Stimulated activated CD4-positive, alpha-beta T cell treated with anti-CD3 and anti-CD28 coated beads, Interleukin-15, amount 100 ng/mL, for 24 hours (primary cell): ENCODE measurements at regions not wholly inside any gene's neighbourhood (a gene's known extent, or its start where the extent isn't known, plus 50 kb on each side); places are given as distances from the start of the nearest gene placed in this dataset.
"Not testable (repeated sequence)": the region's sequence is repeated elsewhere in the genome, so short reads cannot be mapped to it uniquely, and the experiment has no call there.

Source experiments
- DNase-seq: peaks from one replicate; pipeline ENCODE4 v3.0.0-alpha.2; 2020

DNA sequence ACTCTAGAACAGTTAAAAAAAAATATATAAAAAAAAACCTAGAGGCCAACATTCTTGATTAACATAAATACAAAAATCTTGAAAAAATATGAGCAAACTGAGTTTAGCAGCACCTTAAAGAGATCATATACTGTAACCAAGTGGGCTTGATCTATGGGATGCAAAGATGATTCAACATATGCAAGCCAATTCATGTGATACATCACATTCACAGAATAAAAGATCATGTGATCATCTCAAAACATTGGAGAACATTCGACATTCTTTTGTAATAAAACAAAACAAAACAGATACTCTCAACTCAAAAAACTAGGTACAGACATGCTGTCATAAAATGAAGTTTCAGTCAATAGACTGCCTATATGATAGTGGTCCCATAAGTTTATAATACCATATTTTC is 165.4 kb upstream of the NDST4 start:
- no peak for DNase-seq

GRCh38 chr4:115275615-115276014 is 162.2 kb upstream of the NDST4 start:
- no peak for DNase-seq

GRCh38 chr4:115274545-115274944 is 161.1 kb upstream of the NDST4 start:
- DNase-seq, result no peak

GRCh38 chr4:115272594-115272993 is 159.2 kb upstream of the NDST4 start:
- DNase-seq, result no peak

GRCh38 chr4:115272185-115272584 is 158.8 kb upstream of the NDST4 start:
- DNase-seq, result no peak

DNA sequence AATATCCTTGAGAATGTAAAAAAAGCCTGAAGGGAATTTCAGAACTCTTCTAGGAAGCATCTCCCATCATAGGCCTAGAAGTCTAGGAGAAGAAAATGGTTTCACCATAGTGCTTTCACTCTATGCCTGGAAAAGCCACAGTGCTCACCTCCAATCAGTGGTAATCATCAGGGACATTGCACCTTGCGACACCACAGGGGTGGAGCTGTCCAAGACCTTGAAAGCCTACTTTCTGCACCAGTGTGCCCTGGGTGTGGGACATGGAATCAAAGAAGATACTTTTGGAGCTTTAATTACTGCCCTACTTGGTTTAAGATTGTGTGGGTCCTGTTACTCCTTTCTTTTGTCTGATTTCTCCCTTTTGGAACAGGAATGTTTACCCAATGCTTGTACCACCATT is 146.8 kb upstream of the NDST4 start:
- DNase-seq, result no peak

- no peak for DNase-seq
Measured at GRCh38 chr4:115259642-115260041, 146.2 kb upstream of the NDST4 start.

- DNase-seq, result no peak
Measured at GRCh38 chr4:115249808-115250207, 136.4 kb upstream of the NDST4 start.

DNA sequence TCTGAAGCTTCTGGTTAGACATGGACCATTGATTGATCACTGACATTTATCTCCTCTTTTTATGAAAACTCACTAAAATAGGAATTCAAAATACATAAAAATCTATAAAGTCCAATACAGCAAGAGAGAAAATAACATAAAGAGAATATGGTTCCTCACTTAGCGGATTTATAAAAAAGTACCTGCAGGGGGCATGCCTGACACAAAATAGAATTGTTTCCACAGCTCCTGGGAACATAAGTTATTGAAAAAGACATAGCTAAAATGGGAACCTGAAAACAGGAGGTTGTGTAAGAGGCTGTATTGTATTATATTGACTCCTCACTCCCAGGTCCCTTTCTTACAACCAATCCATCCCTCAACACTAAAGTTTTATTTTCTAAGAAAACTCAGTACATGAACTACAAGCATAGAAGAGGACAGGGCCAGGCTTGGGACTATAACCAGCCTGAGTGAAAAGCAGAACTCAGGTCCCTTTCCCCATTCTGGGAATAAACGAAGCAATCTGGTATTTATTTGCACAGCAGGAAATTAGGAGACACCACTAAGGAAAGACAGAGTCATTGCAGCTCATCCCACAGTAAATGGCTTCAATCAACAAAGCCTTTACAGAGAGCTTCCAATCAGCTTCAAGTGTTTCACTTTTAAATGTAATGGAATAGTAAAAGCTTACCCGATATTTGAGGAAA is 121.1 kb upstream of the NDST4 start:
- DNase-seq, result no peak

DNA sequence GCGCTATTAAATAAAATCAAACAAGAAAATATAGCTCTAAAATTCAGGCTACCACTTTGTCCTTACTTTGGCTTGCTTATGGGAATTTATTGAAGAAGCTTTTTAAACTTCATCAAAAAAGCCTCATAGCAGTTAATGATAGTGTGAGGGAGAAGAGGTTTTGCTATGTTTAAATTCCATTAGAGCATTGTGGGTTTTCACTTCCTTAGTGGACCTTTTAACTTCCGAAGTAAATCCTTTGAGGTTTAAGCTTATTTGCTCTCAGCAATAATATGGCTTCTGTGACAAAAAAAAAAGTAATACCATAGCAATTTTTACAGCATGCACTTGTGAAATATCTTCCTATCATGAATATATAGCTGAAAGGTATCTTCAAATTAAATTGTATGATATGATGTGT is 120.2 kb upstream of the NDST4 start:
- DNase-seq, result no peak

DNA sequence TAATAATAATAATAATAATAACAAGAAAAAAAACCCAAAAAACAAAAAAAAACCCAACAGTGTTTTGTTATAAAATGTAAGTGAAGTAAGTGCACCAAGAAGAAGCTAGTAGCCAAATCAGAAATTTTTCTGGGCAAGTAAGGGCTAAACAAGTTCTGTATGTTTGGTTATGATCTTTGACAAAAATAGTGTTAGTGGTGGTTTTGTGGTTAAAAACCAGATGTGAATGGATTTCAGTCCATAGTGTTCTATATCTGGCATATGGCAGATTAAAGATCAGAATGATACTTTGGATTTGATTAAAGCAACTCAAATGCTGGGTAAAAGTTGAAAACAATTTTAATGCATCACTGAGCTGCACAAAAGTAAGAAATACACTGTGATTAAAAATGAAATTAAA is 116.5 kb upstream of the NDST4 start:
- no peak for DNase-seq

- no peak for DNase-seq
Measured at GRCh38 chr4:115228851-115229250, 115.4 kb upstream of the NDST4 start.

DNA sequence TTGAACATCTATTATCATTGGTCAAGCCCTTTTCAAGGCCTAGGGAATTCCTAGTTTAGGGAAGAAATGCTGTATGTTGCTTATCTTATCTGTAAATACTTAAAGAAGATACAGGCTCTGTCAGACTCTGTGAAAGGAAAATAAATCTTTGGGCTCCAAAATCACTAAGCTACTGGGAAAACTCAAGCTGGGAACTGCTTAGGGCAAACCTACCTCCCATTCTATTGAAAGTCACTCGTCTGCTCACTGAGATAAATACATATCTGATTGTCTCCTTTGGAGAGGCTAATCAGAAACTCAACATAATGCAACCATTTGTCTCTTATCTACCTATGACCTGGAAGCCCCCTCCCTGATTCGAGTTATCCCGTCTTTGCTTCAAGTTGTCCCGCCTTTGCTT is 108.6 kb upstream of the NDST4 start:
- no peak for DNase-seq

GRCh38 chr4:115219862-115220261 is 106.4 kb upstream of the NDST4 start:
- DNase-seq, result no peak

DNA sequence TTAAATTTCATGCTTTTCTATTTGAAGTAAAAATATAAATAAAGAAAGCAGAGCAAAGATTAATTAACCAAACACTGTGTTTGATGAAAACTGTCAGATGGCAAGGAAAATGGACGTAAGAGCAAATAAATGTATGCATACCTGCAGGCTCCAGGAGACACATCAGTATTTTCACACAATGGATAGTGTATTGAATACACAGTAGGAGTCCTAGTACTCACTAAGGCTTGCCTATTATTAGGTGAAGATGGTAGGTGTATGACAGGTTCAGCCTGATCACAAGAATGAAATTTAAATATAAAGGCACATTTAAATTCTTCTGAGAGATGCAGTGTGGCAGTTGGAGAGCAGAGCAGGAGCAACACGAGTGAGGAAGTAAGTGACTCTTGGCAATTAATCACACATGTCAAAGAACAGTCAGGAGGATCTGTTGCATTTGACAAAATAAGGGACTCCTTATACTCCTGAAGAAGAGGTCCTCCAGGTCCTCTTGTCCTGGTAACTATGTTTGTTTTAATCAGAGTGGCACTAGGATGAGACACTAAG is 106.0 kb upstream of the NDST4 start:
- DNase-seq, result no peak

- DNase-seq, result no peak
Measured at GRCh38 chr4:115215935-115216334, 102.5 kb upstream of the NDST4 start.

- no peak for DNase-seq
Measured at GRCh38 chr4:115213716-115214115, 100.3 kb upstream of the NDST4 start.

DNA sequence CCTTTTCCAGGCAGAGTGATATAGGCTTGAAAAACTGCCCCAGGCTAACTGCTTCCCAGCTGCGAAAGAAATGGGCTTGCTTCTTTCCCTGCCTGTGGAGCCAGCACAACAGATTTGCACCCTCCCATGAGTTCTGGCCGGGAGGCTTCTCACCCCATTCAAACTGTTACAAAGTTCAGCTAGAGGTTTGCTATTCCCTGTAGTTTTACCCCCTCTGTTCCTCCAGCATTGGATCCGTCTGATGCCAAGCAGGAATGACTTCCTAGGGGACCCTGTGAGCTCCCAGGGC is 87.6 kb upstream of the NDST4 start:
- no peak for DNase-seq

DNA sequence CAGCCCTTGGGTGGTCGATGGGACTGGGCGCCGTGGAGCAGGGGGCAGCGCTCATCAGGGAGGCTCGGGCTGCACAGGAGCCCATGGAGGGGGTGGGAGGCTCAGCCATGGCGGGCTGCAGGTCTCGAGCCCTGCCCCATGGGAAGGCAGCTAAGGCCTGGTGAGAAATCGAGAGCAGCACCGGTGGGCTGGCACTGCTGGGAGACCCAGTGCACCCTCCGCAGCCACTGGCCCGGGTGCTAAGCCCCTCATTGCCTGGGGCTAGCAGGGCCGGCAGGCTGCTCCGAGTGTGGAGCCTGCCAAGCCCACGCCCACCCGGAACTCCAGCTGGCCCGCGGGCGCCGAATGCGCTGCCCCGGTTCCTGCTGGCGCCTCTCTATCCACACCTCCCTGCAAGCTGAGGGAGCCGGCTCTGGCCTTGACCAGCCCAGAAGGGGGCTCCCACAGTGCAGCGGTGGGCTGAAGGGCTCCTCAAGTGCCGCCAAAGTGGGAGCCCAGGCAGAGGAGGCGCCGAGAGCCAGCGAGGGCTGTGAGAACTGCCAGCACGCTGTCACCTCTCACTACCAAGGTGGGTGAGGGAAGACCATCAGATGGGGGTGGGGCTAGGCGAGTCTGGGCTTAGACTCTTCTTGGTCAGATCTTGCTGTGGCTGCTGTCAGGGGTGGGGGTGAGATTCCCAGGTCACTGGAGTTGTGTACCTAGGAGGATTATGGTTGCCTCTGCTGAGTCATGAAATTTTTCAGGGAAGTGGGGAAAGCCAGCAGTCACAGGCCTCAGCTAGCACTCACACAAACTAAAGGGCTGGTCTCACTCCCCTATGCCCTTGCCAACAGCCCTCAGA is 87.0 kb upstream of the NDST4 start:
- not testable (repeated sequence) for DNase-seq

DNA sequence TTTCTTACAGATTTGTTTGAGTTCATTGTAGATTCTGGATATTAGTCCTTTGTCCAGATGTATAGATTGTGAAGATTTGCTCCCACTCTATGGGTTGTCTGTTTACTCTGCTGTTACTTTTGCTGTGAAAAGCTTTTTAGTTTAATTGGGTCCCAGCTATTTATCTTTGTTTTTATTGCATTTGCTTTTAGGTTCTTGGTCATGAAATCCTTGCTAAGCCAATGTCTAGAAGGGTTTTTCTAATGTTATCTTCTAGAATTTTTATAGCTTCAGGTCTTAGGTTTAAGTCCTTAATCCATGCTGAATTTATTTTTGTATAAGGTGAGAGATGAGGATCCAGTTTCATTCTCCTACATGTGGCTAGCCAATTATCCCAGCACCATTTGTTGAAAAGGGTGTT is 81.2 kb upstream of the NDST4 start:
- DNase-seq, result not testable (repeated sequence)

DNA sequence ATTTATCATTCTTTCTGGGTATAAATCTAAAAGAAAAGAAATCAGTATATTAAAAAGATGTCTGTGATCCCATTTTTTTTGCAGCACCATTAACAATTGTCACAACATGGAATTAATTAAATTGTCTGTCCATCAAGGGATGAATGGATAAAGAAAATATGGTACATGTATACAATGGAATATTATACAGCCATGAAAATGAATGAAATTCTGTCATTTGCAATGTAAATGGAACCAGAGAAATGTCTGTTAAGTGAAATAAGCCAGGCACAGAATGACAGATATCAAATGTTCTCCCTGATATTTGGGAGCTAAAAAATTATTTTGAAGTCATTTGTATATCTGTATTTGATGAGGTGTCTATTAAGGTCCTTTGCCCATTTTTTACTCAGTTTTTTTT is 77.1 kb upstream of the NDST4 start:
- no peak for DNase-seq

DNA sequence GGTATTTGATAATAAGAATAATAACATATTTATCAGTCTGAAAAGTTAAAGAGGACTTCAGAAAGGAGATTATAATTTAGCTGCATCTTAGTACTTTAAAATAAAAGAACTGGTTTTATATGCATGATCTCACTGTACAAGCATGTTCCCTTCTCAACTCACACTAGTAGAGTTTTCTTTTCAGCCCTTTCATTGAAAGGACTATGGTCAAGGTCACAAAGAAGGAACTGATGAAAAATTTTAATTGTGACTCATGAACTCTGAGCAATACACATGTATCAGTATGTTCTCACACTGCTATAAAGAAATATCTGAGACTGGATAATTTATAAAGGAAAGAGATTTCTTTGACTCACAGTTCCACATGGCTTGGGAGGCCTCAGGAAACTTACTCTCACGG is 73.7 kb upstream of the NDST4 start:
- no peak for DNase-seq

GRCh38 chr4:115179438-115180062 is 66.1 kb upstream of the NDST4 start:
- not testable (repeated sequence) for DNase-seq

GRCh38 chr4:115178687-115179086 is 65.3 kb upstream of the NDST4 start:
- not testable (repeated sequence) for DNase-seq
